Subcutaneous abdominal adipose tissue (tissue), 5 donors: ENCODE measurements at regions not wholly inside any gene's neighbourhood (a gene's known extent, or its start where the extent isn't known, plus 50 kb on each side); places are given as distances from the start of the nearest gene placed in this dataset.
"Not testable (repeated sequence)": the region's sequence is repeated elsewhere in the genome, so short reads cannot be mapped to it uniquely, and the experiment has no call there.

Source experiments
- H3K27ac ChIP-seq: one replicate; pipeline ENCODE4 v1.7.0; 2013; ENCODE audit warnings: low read depth, mild to moderate bottlenecking, inconsistent platforms, low read length, moderate library complexity
- H3K27me3 ChIP-seq, 5 donors: one replicate each; pipeline ENCODE4 v1.7.0; 2013; ENCODE audit warnings: low read length in 5 of 5, inconsistent platforms in 1 of 5; ENCODE audit not compliant: control insufficient read depth in 5 of 5, insufficient read depth in 4 of 5
- H3K36me3 ChIP-seq, 5 donors: one replicate each; pipeline ENCODE4 v1.7.0; 2013; ENCODE audit warnings: low read length in 5 of 5; ENCODE audit not compliant: control insufficient read depth in 5 of 5, insufficient read depth in 5 of 5
- H3K4me1 ChIP-seq, 5 donors: one replicate each; pipeline ENCODE4 v1.7.0; 2013; ENCODE audit warnings: low read length in 5 of 5, mild to moderate bottlenecking in 3 of 5, moderate library complexity in 1 of 5; ENCODE audit not compliant: control insufficient read depth in 5 of 5, insufficient read depth in 5 of 5
- H3K4me3 ChIP-seq, 5 donors: one replicate each; pipeline ENCODE4 v1.7.0; 2013; ENCODE audit warnings: low read length in 5 of 5, low read depth in 1 of 5
- H3K9ac ChIP-seq, 5 donors: one replicate each; pipeline ENCODE4 v1.7.0; 2013; ENCODE audit warnings: low read length in 5 of 5, mild to moderate bottlenecking in 4 of 5, moderate library complexity in 3 of 5
- H3K9me3 ChIP-seq, 5 donors: one replicate each; pipeline ENCODE4 v1.7.0; 2013; ENCODE audit warnings: low read length in 5 of 5; ENCODE audit not compliant: control insufficient read depth in 5 of 5
- donor health status: healthy.
- donor health status: healthy.
- donor health status: healthy.
- donor health status: healthy.
- donor health status: healthy.

GRCh38 chr10:32217216-32217615 lies 129.7 kb downstream of the EPC1 start:
- H3K36me3 ChIP-seq, result no peaks in the 10 kb centered on the region
- no peaks in the 10 kb centered on the region for H3K4me1 ChIP-seq
- H3K4me3 ChIP-seq, result no peak overlapping the region
- no peaks in the 10 kb centered on the region for H3K27me3 ChIP-seq
- H3K9me3 ChIP-seq, result peaks cover 0 to 4% (median 0%) of the 10 kb centered on the region in 5 donors
- no peak overlapping the region for H3K9ac ChIP-seq
- no peak overlapping the region for H3K27ac ChIP-seq

DNA sequence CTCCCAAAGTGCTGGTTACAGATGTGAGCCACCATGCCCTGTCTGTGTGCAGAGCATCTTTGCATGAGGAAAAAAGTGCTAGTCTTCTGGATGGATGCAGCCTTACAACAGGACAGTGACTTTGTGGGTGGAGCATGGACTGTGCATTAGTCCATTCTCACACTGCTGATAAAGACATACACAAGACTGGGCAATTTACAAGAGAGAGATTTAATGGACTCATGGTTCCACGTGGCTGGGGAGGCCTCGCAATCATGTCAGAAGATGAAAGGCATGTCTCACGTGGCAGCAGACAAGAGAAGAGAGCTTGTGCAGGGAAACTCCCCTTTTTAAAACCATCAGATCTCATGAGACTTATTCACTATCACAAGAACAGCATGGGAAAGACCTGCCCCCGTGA lies 133.1 kb downstream of the EPC1 start:
- not testable (repeated sequence) for H3K9ac ChIP-seq, H3K9me3 ChIP-seq, H3K36me3 ChIP-seq, H3K27me3 ChIP-seq, H3K4me1 ChIP-seq, H3K27ac ChIP-seq, H3K4me3 ChIP-seq

GRCh38 chr10:32211046-32211363 lies 136.0 kb downstream of the EPC1 start:
- Histone ChIP-seq H3K4me1 (no peaks in the 10 kb centered on the region), H3K4me3 (no peak overlapping the region), H3K9me3 (no peaks in the 10 kb centered on the region), H3K27ac (no peak overlapping the region), H3K9ac (no peak overlapping the region), H3K27me3 (no peaks in the 10 kb centered on the region), H3K36me3 (no peaks in the 10 kb centered on the region)

- no peaks in the 10 kb centered on the region for H3K36me3 ChIP-seq
- H3K4me3 ChIP-seq, result no peak overlapping the region
Measured at GRCh38 chr10:32210306-32211045, 136.5 kb downstream of the EPC1 start.

GRCh38 chr10:32208005-32208404 lies 139.0 kb downstream of the EPC1 start:
- not testable (repeated sequence) for H3K4me3 ChIP-seq

More at GRCh38 chr10:32210306-32211045, 136.5 kb downstream of the EPC1 start:
- Histone ChIP-seq H3K9me3 (no peaks in the 10 kb centered on the region), H3K27ac (no peak overlapping the region), H3K27me3 (no peaks in the 10 kb centered on the region), H3K9ac (no peak overlapping the region), H3K4me1 (no peaks in the 10 kb centered on the region)

GRCh38 chr10:32207544-32207943 lies 139.4 kb downstream of the EPC1 start:
- H3K27me3 ChIP-seq, result no peaks in the 10 kb centered on the region
- no peak overlapping the region for H3K4me3 ChIP-seq
- H3K9ac ChIP-seq, result no peak overlapping the region
- H3K27ac ChIP-seq, result no peak overlapping the region
- H3K36me3 ChIP-seq, result no peaks in the 10 kb centered on the region
- H3K4me1 ChIP-seq, result no peaks in the 10 kb centered on the region
- no peaks in the 10 kb centered on the region for H3K9me3 ChIP-seq

More at GRCh38 chr10:32208005-32208404, 139.0 kb downstream of the EPC1 start:
- not testable (repeated sequence) for H3K9me3 ChIP-seq, H3K4me1 ChIP-seq, H3K36me3 ChIP-seq, H3K27ac ChIP-seq, H3K9ac ChIP-seq, H3K27me3 ChIP-seq

DNA sequence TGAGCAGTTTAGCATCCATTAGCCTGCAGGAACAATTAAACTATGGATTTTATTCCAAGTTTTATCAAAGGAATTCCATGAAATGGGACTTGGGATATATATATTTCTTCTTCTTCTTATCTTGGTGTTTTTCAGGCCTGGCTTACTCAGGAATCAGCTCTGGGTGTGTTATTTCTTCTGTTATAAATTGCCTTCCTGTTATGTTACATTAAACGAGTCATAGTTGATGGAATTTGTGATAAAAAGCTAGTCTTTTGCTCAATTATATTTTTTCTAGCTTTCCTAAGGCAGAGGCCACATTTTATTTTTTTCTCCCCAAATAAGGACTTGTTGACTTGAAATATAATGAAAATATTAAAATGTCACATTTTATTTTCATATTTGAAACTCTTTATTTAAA lies 141.3 kb downstream of the EPC1 start:
- Histone ChIP-seq H3K9ac (no peak overlapping the region), H3K36me3 (no peaks in the 10 kb centered on the region), H3K9me3 (no peaks in the 10 kb centered on the region), H3K27ac (no peak overlapping the region), H3K4me3 (no peak overlapping the region), H3K27me3 (no peaks in the 10 kb centered on the region), H3K4me1 (no peaks in the 10 kb centered on the region)

GRCh38 chr10:32204606-32205005 lies 142.4 kb downstream of the EPC1 start:
- peaks cover 0 to 5% (median 0%) of the 10 kb centered on the region in 5 donors for H3K4me1 ChIP-seq
- no peak overlapping the region for H3K9ac ChIP-seq
- no peaks in the 10 kb centered on the region for H3K9me3 ChIP-seq
- no peak overlapping the region for H3K27ac ChIP-seq
- H3K27me3 ChIP-seq, result no peaks in the 10 kb centered on the region
- no peaks in the 10 kb centered on the region for H3K36me3 ChIP-seq
- no peak overlapping the region for H3K4me3 ChIP-seq

GRCh38 chr10:32199714-32200394 lies 143.6 kb upstream of the KIF5B start:
- Histone ChIP-seq H3K4me3 (no peak overlapping the region), H3K9me3 (no peaks in the 10 kb centered on the region), H3K27ac (no peak overlapping the region), H3K27me3 (no peaks in the 10 kb centered on the region), H3K4me1 (peaks cover 0 to 5% (median 0%) of the 10 kb centered on the region in 5 donors), H3K9ac (no peak overlapping the region), H3K36me3 (no peaks in the 10 kb centered on the region)

DNA sequence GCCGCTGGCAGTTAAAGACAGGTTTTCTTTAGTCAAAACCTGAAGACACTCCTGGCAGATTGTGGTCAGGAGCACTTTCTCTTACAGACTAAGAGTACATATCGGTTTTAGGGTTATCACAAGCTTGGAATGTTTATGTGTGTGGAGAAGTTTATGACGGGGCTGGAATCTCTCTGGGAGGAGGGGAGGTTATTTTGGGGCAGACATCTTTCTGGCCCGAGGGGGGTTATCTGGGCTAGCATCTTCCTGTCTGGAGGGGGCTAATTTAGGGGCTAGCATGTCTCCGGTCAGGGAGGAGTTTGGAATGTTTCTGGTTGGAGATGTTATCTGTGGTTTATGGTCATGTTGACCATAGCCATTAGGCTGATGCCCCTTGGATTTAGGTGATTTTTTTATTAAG lies 141.2 kb upstream of the KIF5B start:
- Histone ChIP-seq H3K9ac (no peak overlapping the region), H3K36me3 (no peaks in the 10 kb centered on the region), H3K9me3 (no peaks in the 10 kb centered on the region), H3K27me3 (no peaks in the 10 kb centered on the region), H3K4me1 (peaks cover 0 to 5% (median 0%) of the 10 kb centered on the region in 5 donors), H3K4me3 (no peak overlapping the region), H3K27ac (no peak overlapping the region)
